Ishikawa (cell line): ENCODE measurements at regions not wholly inside any gene's neighbourhood (a gene's known extent, or its start where the extent isn't known, plus 50 kb on each side); places are given as distances from the start of the nearest gene placed in this dataset.

Experiments
- CEBPB ChIP-seq: IDR thresholded peaks from 2 replicates; pipeline ENCODE4 v1.6.1; 2012
- CREB1 ChIP-seq: IDR thresholded peaks from 2 replicates; pipeline ENCODE4 v1.6.1; 2012; ENCODE audit warnings: low read depth
- EP300 ChIP-seq: IDR thresholded peaks from 2 replicates; pipeline ENCODE4 v1.6.1; 2012; ENCODE audit warnings: borderline replicate concordance
- FOXM1 ChIP-seq: IDR thresholded peaks from 2 replicates; pipeline ENCODE4 v1.6.1; 2012; ENCODE audit warnings: low read depth, borderline replicate concordance
- MAX ChIP-seq: IDR thresholded peaks from 2 replicates; pipeline ENCODE4 v1.6.1; 2012
- NFIC ChIP-seq: IDR thresholded peaks from 2 replicates; pipeline ENCODE4 v1.6.1; 2012
- RAD21 ChIP-seq: IDR thresholded peaks from 2 replicates; pipeline ENCODE4 v1.6.1; 2012; ENCODE audit warnings: low read depth
- TAF1 ChIP-seq: IDR thresholded peaks from 2 replicates; pipeline ENCODE4 v1.6.1; 2012; ENCODE audit warnings: low read depth, mild to moderate bottlenecking
- TCF12 ChIP-seq: IDR thresholded peaks from 2 replicates; pipeline ENCODE4 v1.6.1; 2012; ENCODE audit warnings: low read depth
- TEAD4 ChIP-seq: IDR thresholded peaks from 2 replicates; pipeline ENCODE4 v1.6.1; 2012
- YY1 ChIP-seq: IDR thresholded peaks from 2 replicates; pipeline ENCODE4 v1.6.1; 2012; ENCODE audit warnings: low read depth
- TF ChIP-seq, protein P1 (sequence below): IDR thresholded peaks from 2 replicates; pipeline ENCODE4 v1.6.1; 2012
- TF ChIP-seq, protein P2 (sequence below): IDR thresholded peaks from 2 replicates; pipeline ENCODE4 v1.6.1; 2012; ENCODE audit warnings: low read depth, mild to moderate bottlenecking

DNA sequence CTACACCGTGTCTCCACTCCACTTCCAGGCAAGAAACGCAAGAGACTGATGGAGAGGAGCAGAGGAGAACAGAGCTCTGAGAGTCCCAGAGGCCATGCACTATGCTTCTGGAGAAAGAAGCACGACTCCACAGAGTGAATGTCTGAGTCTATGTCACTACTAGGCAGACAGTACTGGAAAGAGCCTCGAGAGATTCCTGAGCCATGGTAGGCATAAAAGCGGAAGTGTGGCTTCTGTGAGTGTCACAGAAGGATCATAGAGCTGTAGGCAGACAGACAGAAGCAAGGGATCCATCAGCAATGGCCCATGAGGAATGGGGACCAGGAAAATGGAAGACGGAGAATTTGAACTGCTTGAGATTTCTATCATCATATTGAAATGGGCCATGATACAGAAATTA lies 542.6 kb downstream of the ZEB2 start:
- TF ChIP-seq, protein P1, sequence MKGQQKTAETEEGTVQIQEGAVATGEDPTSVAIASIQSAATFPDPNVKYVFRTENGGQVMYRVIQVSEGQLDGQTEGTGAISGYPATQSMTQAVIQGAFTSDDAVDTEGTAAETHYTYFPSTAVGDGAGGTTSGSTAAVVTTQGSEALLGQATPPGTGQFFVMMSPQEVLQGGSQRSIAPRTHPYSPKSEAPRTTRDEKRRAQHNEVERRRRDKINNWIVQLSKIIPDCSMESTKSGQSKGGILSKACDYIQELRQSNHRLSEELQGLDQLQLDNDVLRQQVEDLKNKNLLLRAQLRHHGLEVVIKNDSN = no peak
- no peak for TF ChIP-seq TEAD4
- TF ChIP-seq EP300 = no peak
- no peak for TF ChIP-seq YY1
- TF ChIP-seq MAX = no peak
- TF ChIP-seq, protein P2, sequence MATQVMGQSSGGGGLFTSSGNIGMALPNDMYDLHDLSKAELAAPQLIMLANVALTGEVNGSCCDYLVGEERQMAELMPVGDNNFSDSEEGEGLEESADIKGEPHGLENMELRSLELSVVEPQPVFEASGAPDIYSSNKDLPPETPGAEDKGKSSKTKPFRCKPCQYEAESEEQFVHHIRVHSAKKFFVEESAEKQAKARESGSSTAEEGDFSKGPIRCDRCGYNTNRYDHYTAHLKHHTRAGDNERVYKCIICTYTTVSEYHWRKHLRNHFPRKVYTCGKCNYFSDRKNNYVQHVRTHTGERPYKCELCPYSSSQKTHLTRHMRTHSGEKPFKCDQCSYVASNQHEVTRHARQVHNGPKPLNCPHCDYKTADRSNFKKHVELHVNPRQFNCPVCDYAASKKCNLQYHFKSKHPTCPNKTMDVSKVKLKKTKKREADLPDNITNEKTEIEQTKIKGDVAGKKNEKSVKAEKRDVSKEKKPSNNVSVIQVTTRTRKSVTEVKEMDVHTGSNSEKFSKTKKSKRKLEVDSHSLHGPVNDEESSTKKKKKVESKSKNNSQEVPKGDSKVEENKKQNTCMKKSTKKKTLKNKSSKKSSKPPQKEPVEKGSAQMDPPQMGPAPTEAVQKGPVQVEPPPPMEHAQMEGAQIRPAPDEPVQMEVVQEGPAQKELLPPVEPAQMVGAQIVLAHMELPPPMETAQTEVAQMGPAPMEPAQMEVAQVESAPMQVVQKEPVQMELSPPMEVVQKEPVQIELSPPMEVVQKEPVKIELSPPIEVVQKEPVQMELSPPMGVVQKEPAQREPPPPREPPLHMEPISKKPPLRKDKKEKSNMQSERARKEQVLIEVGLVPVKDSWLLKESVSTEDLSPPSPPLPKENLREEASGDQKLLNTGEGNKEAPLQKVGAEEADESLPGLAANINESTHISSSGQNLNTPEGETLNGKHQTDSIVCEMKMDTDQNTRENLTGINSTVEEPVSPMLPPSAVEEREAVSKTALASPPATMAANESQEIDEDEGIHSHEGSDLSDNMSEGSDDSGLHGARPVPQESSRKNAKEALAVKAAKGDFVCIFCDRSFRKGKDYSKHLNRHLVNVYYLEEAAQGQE = no peak
- TF ChIP-seq NFIC = no peak
- no peak for TF ChIP-seq CEBPB
- no peak for TF ChIP-seq CREB1
- TF ChIP-seq TAF1 = no peak
- no peak for TF ChIP-seq RAD21
- TF ChIP-seq FOXM1 = no peak
- TF ChIP-seq TCF12 = no peak
